SHP77 treated with DMSO at 0.1 percent for 48 hours (cell line): ENCODE measurements at regions not wholly inside any gene's neighbourhood (a gene's known extent, or its start where the extent isn't known, plus 50 kb on each side); places are given as distances from the start of the nearest gene placed in this dataset.

Experiments used
- DNase-seq: peaks from one replicate; lab custom pipeline; 2025; lab: John Stamatoyannopoulos, UW

DNA sequence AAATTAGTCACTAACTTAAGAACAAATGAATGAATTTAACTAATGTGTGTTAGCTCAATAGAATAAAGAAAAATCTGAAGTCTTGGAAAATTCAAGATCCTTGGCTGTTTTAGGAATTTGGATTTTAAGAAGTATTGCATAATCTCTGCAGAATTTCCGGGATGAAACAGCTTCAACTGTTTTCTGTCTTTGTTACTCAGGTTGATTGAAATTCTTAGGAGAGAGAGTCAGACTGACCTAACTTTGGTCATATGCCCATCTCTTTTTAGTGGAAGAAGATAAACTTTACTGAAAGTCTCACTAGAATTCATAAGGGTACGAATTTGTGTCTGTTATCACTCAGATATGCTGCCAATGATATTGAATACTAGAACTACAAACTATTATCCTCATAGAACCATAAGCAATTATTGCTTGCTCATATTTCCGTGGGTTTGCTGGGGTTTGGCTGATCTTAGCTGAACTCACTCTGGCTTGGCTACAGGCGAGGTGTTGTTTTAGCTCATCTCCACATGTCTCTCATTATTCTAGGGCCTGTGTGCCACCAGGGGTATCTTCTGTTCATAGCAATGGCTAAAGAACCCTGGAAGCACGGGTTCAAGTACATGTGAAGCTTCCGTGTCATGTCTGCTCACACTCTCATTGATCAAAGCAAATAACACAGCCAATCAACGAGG is 257.4 kb upstream of the NOVA1 start:
- DNase-seq: no peak

DNA sequence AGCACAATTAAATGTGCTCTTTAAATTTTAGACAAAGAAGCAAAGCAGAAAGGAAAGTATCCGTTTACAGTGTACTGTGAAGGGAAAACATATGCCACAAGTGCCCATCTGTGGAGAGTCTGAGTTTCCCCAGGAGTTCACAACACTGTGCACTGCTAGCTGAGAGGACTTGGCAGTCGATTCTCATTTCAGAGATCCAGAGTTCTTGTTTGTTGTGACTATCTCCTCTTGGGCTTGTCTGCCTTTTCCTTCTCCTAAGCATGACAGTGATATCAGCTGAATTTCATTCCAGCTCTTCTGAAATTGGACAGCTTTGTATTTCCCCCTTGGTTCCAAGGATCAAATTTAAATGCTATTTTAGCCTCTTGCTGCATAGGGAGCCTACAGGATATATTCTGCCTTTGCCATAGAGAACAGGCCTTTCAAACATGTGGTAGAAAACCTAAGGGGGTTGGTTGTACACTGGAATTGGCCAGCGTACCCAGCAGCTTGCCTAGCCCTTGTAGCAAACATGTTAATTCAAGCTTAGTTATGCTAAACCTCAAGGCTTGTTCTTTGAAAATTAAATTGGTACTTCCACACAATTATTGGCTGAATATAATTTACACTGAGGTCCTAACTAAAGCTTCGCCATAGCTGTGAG is 259.2 kb upstream of the NOVA1 start:
- no peak for DNase-seq

DNA sequence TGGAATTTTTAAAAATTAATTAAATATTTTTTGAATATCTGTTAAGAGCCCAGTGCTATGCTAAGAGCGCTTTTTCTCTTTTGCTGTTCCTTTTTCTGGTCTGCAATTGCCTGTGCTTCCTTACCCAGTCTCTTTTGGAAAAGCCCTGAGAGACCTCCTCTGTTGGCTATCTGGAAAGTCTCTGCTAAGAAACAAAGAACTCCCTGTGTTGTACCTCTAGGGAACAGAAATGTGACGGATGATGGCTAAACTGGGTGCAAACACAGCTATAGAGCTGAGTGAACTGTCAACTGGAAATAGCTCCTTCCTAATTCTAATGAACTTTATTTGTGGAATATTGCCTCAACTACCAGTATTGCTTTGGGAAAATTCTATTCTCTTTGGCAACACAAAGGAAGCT is 261.6 kb upstream of the NOVA1 start:
- no peak for DNase-seq

DNA sequence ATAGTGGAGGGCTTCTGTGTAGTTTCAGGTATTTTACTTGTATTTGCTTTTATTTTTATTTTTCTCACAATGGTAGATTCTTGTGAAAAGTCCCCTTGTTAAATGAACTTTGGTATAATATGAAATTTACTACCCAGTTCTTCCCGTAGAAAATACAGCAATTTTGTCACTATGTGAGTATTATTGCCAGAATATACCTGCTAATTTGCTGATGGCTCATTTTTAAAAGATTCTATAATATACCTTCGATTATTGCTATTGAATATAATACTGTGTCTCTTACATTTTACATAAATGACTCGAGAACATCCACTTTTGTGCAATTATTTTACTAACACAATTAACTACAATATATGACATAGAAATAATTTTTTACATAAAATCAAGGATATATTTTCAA is 262.3 kb upstream of the NOVA1 start:
- no peak for DNase-seq

DNA sequence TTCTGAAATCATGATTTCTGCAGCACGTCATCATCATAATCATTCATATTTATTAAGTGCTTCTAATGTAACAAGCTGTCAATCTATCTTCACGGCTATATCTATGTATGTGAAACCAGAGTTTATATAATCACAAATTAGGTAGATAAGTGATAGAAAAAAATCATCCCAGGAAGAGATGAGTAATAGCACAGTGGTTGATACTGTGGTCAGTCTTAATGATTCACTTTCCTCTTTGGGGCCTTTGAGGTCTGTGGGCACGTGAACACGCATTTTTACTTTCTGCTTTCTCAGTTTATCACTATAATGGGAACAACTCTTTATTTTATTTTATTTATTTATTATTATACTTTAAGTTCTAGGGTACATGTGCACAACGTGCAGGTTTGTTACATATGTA is 265.9 kb upstream of the NOVA1 start:
- DNase-seq: no peak

DNA sequence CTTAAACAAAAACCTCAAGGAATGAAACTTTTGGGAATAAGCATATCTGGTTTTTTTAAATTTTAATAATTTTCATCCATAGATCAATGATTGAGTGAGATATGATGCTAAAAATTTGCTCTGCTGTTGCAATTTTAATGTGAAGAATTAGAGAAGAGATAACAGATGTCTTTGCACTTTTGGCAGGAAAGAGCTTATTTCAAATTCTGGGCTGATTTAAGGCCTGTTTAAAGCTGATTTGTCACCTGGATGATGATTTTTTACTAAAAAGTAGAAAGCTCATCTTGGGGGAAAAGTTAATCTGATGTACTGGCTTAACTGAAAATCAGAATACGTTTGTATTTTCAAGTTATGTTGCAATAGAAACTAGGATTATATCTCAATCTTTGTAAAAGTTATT is 268.9 kb upstream of the NOVA1 start:
- DNase-seq: no peak

DNA sequence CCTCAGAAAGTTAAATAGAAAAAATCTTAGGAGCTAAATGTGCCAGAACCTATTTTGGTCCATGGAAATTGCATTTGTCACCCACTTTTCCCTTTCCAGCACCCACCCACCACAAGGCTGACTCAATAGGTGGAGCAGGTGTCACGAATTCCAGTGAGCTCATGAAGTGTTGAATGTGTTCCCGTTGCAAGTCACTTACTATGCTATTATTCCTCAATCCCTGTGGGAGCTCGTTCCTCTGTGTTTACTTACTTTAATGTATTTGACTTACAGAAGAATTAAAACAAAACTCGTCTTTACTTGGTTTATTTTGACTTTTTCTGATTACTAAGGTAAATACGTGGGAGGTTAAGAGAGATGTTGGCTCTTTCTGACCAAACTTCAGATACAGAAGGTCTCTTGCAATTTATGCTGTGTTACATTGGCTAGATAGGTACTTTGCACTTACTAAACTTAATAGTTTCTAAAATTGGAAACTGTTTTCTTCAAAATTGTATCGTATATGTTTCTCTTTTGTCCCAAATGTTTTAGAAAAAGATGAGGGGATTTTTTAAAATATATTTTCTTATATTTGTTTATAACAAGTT is 269.4 kb upstream of the NOVA1 start:
- peak; percentile 81 for DNase-seq

DNA sequence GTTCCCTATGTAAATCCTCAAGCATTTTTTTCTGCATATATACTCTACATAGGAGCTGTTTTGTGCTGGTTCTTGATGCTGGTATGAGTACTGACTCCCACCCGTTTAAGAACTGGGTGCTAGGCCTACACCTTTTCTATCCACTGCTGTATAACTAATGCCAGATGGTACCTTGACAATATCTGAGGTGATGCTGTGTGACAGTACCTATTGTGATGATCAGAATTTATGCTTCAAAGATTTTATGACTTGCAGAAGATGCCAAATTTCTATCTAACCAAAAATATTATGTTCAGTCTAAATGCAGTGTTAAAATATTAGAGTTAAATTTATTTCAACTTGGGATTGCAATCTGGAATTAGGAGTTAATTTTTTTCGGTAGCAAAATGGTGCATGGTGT is 272.3 kb upstream of the NOVA1 start:
- no peak for DNase-seq

DNA sequence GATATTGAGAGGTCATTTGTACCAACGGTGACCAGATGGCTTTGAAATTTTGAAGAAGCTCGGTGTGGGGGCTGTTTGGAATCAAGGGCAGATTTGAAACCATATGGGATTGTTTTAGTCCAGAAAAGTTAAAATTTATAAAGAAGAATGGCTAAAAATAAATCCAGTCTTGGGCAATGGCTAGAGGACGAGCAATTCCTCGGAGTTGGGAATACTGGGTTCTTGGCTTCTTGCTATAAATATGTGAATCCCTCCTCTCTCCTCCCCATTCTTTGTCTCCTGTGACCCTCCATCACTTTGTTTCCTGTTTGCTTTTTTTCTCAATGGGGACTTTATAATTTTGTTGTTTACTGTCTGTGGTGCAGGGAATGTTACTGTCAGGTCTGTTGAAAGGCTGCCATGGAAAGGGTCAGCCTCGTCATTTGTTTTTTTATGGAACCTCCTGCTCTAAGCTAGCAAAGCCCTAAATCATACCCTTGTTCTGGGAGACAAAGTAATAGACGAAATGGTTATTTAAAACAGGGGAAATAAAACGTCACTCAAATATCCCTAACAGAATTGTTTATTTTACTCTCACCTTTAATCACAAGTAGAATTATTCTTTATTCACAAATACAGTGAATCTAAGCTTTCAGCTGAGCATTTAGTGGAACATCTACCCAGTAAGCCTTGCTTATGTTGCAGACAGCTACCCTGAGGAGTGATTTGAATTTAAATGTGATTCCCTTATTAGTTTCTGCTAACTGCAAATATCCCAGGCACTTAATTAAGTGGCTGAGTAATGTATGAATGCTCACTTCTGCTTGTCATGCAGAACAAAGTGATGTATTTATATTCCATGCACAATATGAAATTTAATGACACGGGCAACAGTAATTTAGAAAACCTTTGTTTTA is 273.1 kb upstream of the NOVA1 start:
- peak; percentile 68 for DNase-seq

DNA sequence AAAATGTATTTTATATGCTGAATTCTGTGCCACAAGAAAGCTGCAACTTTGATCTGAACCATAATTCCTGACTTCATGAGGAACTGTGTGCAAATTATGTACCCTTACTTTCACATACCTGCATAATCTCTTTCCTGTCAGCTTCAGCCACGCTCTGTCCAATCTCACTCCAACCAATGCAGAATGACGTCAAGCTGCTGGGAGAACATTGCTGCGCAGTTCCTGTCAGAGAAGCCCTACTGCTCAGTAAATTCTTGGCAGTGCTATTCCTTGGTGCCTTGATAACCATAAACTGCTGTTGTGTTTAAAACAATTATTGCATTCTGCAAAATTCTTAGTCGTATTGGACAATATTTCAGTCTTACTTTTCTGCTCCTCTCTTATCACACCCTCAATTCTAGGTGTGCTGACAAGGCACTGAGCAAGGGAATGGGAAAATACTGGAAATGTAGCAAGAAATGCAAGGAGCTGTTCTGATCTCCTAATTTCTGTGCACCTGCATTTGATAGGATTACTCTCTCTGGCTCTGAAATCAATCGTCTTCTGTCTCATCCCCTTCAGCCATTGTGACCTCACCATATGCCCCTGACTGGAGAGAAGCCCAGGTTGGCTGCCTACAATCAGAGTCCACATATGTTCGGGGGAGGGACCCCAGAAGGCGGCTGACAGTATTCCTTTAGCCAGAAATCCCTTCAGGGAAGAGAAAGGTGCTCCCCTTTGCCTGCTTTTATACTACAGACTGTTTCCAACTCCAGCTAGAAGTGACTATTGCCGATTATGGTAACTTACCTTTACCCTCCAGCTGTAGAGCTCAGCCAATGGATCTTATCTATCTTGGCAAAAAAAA is 274.9 kb upstream of the NOVA1 start:
- DNase-seq: peak; percentile 62

DNA sequence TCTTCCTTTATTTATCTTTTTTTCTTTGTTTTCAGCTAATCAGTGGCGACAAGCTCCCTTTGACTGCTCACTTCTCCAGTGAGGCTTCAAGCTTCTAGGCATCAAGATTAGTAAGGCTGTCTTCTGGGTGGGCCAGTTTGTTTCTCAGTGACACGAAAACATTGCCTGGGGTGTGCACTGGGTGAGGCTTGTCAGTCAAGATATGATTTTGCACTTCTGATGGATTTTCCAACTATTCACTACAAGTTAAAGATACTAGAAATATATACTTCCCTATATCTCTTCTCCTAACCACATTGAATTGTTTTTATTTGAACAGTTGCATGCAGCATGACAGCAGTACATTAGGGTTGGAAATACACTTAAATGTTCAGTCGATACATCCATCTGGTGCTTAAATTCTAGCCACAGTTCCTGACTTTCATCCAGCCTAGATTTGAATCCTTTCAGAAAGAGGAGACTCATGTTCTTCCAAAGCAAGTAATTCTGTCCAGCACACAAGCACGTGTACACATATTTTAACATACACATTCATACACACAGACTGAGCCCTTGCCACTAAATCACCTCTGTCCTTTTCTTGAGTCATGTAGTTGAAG is 275.6 kb upstream of the NOVA1 start:
- DNase-seq: no peak

DNA sequence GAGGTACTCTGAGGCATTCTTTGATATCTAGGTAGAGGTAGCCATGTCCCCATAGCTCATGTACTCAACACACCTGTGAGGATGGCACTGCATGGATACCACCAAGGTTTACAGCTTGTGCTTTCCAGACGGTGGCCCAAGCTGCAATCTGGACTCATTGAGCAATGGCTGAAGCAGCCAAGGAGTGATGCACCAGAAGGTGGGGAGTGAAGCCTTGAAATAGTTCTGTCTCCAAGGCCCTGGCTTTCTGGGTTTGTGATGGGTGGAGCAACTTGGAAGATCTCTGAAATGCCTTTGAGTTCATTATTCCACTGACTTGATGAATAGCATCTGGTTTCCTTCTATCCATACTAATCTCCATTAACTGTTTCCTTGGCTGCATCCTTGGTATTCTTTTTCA is 290.0 kb upstream of the NOVA1 start:
- no peak for DNase-seq

DNA sequence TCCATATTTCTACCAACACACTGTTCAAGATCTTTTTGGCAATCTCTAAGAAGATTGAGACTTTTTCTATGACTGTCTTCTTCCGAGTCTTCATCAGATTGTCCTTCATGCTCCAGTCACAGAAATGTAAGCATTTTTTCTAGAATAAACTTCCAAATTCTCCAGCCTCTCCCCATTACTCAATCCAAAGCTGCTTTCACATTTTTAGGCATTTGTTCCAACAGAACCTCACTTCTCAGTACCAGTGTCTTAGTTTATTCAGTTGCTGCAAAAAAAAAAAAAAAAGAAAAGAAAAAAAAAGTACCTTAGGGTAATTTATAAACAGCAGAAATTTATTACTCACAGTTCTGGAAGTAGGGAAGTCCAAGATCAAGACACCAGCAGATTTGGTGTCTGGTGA is 290.8 kb upstream of the NOVA1 start:
- DNase-seq: no peak

DNA sequence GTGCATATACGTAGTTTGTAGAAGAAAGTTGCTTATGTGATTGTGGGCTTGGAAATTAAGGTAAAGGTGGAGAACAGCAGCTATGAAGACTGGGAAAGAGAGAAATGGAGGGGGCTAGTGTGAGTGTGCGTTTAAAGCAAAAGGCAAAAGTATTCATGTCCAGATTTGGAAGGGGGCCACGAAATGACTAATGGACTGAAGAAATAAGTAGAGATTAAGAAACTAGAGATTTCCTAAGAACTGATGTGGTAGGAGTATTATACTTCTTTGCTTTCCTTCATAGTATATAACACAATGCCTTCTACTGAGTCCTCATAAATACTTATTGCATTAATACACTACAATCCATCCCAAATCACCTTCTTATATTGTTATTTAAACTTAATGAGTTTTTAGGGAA is 298.6 kb upstream of the NOVA1 start:
- no peak for DNase-seq

DNA sequence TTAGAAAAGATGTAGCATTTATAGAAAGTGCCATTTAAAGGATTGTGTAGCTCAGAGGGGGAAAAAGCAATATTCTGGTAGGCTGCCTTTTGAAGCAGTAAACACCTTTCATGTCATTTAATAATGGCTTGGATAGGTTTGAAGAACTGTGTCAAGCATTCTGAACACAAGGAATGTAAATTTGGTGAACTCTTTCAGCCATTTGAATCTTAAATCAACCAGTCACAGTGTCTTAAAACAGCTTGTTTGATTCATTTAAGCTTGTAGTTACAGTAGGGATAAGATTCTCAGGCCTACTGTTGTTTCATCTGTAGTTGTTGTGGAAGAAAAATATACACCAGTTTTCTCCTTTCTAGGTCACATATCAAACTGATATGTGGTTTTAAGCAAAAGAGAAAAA is 299.4 kb upstream of the NOVA1 start:
- no peak for DNase-seq

DNA sequence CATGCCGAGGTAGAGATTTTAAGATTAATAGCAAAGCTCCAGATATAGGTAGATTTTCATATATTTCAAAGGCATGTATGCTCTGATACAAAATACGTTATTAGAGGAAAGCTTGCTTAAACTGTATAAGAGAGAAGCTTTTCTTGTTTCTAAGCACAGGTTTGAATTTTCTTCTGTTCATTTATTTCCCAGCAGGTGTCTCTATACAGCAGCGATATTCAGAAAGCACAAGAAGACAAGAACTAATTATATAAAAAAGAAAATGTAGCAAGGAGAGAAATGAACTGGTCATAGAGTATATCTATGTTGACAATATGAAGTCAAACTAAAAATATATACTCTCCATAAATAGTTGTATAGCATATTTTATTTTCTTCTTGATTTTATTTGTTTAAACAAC is 307.4 kb upstream of the NOVA1 start:
- DNase-seq: no peak

DNA sequence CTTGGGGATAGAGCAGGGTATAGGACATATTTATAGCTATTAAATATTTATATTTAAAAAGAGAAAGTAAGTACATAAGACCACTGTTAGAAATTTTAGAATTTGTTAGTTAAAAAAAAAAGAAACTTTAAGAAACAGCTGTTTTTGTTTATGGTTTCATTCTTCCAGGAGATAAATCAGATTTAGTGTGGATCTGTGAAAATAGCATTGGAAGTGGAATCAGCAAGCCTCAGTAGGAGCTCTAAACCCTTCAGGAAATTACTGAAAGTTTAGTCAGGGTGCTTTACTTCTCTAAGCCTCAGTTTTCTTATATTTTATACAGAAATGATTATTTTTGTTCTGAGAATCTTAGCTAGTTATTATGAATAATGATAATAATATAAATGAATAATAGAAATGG is 316.0 kb upstream of the NOVA1 start:
- no peak for DNase-seq

DNA sequence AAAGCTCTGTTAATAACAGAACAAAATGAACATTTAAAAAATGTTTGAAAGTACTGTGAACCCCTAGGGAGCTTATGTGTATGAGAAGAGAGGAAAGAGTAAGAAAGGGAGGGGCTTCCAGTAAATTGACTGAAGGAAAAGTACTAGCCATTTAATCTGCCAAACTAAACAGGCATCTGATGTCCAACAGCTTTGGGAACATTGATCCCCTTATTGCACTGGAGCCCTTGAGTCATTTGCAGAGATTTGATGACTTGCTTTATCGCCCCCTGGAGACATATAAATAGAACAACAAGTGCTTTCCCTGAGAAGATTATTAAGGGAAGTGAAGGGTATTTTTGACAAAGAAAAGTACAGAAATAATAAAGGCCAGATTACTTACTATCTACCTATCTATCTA is 319.3 kb upstream of the NOVA1 start:
- DNase-seq: no peak

DNA sequence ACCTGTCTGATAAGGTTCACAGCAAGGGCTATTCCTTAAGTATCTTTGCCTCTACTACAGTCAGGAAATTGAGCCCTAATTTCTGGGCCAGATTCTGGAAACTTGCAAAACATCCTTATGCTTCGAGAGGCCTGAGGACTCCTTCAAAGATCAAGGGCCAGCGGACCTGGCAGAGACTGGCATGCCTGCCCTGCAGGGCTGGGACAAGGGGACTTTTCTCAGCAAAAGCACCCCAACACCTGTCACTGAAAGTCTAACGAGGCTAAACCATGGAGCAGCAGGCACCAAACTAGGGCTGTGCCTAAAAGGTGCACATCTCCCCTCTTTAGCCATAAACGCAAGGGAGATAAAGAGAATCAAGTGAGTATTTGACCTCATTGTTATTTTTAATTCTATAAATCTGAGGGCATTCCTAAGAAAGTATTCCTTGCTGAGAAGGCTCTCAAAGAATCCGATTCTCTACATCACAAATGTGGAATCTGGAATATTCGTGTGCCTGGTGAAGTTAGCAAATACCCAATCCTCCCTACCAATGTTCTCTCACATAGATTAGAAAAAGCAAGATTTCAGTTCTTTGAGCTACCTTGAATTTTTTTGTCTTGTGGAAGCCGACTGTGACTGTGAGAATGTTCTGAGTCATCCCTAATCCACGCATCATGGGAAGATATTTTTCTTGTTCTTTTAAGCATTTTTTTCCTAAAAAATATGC is 328.2 kb upstream of the NOVA1 start:
- DNase-seq: no peak

DNA sequence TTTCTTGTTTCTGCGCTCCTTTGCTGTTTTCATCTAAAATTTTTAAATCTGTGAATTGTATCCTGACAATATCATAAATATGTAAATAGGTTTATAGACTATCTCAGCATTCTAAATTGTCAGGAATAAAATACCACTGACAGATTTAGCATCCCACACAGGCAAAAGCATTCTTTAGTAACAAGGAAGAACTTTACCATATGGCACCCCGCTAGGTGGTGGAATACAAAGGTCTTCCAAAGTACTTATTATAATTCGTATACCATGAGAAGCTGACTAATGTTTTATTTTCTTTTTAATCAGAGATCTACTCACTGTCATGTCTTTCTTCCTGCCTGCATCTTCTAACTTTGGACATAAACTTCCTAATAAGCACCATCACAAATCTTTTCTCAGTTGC is 328.8 kb upstream of the NOVA1 start:
- no peak for DNase-seq

DNA sequence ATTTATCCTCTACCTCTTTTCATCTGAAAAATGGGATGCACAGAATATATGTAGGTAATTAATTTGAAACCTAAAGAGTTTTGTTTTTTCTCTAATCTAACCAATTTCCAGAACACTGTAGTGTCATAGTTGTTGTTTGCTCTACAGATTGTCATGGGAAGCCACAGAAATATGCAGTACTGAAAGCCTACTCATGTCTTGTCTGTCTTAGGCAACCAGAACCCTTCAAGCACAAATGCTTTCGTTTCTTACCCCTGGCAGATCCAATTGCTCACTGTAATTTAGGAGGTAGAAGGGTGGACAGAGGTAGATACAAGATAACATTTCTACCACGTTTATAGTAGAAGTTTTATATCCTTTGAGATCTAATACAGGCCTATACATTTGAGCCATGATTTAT is 330.2 kb upstream of the NOVA1 start:
- no peak for DNase-seq
